ENCODE measurements at regions not wholly inside any gene's neighbourhood (a gene's known extent, or its start where the extent isn't known, plus 50 kb on each side); places are given as distances from the start of the nearest gene placed in this dataset.
"Not testable (repeated sequence)": the region's sequence is repeated elsewhere in the genome, so short reads cannot be mapped to it uniquely, and the experiment has no call there.

DNA sequence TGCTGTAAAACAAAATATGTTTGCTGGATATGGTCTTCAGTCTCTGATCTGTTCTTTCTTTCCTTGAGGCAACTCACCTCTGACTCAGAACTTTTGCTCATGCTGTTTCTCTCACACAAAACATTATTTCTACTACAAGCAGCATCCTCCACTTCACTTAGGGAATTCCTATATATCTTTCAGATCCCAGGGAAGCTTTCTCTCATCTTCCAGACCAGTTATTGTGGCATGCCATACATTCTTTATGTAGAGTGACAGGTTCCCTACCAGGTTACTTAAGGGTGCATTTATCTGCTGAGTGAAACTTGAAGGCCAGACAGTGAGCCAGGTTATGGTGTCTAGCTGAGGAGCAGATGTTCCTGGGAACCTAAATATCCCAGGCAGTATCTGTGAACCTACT, 1226.0 kb downstream of the CDH8 start:
- no peak for DNase-seq (ENCODE audit: low read depth)

DNA sequence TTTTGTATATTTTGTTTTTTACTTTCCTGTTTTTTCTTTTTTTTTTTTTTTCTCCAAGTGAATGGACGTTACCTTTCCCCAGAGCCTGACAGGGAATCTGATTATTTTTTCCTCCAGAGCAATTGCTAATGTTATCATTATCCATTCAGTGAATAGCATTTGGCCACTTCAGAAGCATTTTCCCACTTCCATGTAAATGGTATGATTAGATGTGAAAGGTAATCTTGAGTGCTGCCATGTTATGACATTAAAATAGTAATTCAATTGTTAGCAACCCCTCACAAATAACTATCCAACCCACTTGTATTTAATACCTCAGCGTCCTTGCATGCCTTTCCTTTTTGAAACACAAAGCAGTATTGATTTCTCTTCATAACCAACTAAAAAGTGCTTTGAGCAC, 1243.8 kb downstream of the CDH8 start:
- DNase-seq (ENCODE audit: low read depth), result no peak

DNA sequence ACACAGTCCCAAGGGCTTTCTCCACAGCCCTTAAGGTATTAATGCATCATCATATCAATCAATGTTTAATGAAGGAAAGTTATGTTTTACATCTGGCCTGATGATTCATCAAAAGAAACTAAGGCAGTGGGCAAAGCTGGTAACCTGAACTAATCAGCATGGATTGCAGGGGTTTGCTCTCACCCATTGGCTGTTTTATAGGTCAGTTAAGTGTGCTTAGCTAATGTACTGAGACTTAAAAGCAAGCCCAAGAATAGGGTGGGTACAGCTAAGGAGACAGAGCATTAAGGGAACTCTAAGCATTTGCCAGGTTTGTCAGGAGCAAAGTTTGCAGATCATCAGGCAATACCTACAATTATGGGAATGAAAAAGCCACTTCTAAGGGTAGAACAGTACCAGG, 1247.6 kb downstream of the CDH8 start:
- no peak for DNase-seq (ENCODE audit: low read depth)

DNA sequence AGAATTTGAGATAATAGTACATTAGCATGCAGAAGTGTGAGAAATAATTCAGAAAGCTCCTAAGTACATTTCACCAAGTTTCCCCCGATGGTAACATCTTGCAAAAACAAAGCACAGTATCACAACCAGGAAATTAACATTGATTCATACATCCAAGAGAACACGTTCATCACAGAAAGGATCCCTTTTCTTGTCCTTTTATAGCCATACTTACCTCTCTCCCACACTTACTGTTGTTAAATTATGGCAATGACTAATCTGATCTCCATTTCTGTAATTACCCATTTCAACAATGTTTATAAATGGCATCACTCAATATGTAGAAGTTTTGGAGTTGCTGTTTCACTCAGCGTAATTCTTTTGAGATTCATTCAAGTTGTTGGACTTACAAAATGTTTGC, 1260.0 kb downstream of the CDH8 start:
- no peak for DNase-seq (ENCODE audit: low read depth)

DNA sequence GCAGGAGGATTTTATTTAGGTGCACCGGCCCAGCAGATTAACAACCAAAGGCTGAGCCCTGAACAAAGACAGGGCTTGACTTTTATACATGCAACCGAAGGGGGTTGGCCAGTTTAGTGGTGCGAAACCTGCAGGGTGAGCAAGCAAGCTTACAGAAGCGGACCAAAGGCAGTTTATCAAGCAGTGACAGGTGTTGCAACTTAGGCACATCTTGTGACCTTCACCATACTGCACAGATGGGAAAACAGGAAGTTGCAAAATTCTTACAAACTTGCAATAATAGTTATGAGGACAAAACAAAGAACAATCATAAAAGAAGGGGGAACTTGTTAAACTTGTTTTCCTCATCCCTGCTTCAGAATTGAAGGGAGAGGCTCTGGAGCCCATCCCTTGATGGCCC, 1265.1 kb downstream of the CDH8 start:
- DNase-seq (ENCODE audit: low read depth), result no peak

DNA sequence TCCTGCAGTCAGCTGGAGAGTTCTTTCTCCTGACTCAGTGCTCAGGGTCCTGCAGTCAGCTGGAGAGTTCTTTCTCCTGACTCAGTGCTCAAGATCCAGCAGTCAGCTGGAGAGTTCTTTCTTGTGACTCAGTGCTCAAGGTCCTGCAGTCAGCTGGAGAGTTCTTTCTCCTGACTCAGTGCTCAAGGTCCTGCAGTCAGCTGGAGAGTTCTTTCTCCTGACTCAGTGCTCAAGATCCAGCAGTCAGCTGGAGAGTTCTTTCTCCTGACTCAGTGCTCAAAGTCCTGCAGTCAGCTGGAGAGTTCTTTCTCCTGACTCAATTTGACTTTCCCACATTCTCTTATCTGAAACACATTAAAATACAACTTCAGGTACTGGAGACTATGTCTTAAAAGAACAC, 1265.9 kb downstream of the CDH8 start:
- not testable (repeated sequence) for DNase-seq (ENCODE audit: low read depth)

DNA sequence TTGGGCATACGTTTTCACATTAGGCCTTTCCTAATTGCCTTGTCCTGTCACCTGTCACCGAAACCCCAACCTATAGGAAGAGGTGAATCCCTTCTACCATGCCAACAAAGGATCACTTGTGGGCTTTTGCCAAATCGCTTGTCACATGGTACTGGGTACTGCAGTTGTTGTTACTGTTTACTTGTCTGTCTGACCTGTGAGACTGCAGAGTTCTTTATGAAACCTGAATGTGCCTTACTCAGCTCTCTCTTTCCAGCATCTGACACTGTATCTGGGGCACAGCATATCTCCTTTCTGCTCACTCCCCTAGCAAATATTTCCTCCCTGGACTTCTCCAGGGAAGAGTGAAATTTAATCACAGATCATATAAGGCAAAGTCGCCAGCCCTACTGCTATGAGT, 1272.4 kb downstream of the CDH8 start:
- DNase-seq (ENCODE audit: low read depth), result no peak

DNA sequence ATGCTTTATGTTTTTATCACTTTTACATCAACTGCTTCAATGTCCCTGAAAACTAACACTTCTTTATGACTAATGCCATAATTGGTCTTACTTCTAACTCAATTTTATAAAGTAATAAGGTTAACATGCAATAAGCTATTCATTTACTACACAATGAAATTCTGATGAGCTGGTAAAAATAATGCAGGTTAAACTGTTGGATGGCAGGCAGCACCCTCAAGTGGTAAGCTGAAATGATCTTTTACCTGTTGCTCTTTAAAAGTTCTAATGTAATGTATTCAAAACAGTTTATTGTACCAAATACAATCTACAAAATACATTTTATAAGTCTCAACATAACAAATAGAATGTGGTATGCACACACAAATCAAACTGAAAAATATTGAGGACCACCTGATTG, 1280.3 kb downstream of the CDH8 start:
- DNase-seq (ENCODE audit: low read depth), result no peak

DNA sequence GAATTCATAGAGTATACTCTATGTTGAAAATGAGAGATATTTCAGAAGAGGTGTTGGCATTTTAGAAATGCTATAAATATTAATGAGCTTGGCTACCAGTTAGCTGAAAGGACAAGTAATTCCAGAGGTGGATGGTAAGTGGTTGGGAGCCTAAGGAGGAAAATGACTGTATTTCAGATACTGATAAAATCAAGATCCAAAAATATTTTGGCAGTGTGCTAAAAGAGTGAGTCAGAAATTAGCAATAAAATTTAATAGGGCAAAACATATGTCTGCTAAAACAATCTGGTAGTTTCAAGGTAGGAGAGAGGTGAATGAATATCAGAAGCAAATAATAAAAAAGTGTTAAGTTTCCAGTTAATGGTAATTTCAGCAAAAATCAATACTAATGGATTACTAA, 1287.9 kb downstream of the CDH8 start:
- no peak for DNase-seq (ENCODE audit: low read depth)

DNA sequence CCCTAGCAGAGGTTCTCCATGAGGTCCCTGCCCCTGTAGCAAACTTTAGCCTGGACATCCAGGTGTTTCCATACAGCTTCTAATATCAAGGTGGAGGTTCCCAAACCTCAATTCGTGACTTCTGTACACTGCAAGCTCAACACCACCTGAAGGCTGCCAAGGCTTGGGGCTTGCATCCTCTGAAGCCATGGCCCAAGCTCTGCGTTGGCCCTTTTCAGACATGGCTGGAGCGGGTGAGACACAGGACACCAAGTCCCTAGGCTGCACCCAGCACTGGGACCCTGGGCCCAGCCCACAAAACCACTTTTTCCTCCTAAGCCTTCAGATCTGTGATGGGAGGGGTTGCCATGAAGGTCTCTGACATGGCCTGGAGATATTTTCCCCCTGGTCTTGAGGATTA, 1292.0 kb downstream of the CDH8 start:
- no peak for DNase-seq (ENCODE audit: low read depth)

DNA sequence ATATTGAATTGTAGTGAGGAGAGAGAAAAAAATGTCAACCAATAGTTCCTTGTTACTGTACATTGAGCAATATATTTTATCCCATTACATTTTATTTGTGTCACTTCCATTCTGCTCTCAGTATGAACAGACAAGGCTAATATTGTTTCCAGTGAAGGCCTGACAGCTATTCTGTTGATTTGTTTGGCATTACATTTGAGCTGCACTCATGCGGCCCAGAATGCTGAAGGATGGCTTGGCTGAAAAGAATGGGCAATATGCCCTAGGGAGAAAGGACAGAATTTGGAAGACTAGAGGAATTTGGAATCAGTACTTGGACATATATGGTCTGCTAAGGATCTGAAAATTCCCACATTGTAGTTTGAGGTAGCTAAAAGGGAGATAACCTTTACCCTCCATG, 1294.4 kb downstream of the CDH8 start:
- DNase-seq (ENCODE audit: low read depth), result no peak

DNA sequence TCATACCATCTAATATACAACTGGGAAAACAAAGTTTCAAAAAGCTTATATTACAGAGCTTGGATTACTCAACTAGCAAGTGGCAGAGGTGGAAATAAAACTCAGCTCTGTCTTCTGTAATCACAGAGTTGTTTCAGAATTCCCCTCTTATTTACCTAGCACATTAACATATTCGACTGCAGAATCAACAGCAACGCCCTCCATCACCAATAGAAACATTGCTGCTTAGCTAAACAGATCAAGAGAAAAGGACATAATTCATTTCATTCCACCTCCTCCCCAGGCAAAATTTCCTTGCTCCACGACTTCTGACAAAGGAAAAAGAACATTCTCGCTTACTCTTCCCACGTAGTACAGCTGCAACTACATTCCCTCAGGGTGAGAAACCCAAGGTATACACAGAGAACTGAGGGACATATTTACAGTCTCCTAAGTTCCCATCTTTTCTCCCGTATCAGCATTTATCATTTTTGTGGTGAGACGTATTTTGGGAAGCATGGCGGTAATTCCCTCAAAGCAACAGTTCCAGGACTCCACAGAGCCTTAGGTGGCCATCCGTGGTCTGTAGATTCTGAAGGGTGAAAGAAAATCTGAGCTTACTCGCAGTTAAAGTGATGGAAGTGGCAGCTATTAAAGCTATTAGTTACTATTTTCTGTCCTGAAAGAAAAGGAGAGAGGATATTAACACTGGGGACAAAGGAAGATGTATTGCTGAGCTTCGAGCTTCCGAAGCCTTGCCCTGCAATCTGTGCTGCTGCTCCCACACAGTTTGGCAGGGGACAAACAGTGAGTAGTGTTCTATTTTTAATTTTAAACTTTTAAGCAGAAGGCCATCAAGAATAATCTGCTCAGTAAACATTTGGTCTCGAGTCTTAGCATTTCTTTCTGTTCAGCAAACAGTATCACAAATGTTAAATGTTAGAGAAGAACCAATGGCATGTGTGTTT, 1296.2 kb downstream of the CDH8 start:
- DNase-seq (ENCODE audit: low read depth), result no peak

DNA sequence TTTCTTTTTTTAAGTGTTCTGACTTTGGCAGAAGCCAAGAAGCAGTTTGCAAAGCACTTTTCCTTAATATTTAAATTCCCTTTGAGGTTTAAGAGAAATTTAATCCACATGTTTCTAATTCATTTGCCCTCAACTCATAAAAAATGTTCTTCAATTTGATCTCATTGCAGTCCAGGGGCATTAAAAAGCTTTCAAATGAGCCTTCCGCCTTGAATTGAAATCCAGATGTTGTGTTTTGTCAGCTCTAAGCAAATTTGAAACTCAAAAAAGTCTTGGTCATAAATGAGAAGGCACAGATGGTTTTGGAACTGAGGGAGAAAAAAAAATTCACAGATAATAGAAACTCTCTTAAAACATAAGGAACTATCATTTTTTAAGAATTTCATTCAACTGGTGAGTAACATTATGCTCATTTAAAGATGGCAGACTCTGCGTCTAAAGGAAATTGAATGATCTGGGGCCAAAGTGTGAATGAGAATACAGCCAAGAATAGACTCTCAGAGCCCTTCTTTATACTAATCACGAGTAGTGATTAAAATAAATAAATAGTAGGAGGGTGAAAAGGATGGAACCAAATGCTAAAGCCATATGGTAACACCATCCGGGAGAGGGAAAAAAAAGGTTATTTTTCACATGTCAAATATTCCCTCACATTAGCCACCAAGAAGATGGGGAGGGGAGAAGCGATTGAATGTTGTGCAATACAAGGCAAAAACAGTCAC, 1304.7 kb downstream of the CDH8 start:
- no peak for DNase-seq (ENCODE audit: low read depth)

DNA sequence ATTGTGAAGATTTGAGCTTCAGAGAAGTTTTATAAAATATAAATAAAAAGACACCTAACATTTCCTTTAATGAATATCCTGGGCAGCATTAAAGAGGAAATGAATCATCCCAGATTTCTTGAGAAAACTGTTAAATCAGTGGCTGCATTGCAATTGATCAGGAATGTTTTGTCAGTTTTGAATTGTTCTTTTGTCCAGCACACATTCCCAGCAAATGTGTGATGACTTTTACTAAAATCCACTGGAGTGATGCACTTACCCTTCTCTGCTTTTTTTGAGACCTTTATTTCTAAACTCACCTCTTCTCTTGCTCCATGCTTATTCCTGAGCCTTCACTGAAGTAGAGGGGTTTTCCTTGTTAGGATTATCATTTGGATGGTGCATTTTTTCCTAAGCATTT, 1307.2 kb downstream of the CDH8 start:
- no peak for DNase-seq (ENCODE audit: low read depth)

DNA sequence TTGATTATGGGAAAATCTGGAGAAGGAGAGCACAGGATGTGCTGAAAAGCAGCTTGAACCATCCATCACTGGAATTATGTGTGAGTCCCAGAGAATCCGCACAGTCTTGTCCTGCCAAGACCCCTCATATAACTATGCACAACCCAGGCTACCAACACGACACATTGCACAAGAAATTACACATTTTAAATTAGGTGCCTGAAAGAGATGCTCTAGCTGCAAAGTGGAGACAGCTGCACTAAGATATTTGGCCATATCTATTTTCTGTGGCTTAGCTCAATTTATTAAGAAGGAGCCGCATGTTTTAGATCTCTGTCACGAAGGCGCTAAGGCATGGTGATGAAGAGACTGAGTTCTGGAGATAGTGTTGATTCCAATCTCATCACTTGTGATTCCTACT, 1308.4 kb downstream of the CDH8 start:
- DNase-seq (ENCODE audit: low read depth), result no peak

DNA sequence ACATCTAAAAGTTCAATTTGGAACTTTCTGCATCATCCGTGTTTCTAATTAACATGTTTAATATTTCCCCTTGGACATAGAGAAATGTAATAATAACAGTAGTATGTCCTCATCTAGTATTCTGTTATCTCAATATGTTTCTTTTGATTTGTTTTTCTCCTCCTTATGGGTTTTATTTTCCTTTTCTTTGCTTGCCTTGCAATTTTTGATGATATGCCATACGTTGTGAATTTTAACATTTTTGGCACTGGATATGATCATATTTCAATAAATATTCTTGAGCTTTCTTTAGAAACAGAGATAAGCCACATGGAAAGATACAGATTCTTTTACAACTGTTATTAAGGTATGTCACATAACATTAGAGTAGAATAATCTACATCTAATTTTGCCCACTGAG, 1316.2 kb downstream of the CDH8 start:
- no peak for DNase-seq (ENCODE audit: low read depth)

DNA sequence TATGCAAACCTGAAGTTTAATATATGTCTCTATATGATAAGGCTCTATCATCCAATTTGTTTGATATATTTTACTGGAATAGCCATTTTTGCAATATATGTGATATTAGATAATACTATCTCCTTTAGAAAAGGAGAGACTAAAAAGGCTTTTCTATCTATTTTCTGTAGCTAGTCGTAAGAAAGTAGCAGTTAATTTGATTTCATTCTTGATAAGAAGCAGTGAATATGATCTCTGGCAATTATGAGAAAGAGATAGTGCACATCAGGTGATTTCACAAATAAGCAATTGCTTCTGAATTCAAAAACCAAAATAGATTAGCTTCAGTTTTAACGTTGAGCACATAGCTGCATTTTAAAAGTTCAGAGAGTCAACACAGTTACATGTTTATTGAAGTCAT, 1318.4 kb downstream of the CDH8 start:
- no peak for DNase-seq (ENCODE audit: low read depth)

DNA sequence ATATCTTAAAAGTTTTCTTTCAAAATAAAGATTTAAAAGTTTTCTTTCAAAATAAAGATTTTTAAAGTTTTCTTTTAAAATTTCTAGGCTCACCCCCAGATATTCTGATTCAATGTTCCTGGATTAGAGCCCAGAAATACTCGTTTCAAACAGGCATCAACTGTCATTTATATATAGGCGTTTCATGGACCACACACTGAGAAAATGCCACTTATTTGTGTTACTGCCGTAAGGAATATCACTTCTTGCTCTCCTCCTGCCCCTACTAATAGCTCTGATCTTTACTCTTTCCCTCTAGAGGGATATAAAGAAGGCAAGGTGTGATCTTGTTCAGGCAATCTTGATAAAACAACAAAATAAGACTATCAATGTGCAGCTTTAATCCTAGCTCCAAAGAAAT, 1324.1 kb downstream of the CDH8 start:
- DNase-seq (ENCODE audit: low read depth), result no peak

DNA sequence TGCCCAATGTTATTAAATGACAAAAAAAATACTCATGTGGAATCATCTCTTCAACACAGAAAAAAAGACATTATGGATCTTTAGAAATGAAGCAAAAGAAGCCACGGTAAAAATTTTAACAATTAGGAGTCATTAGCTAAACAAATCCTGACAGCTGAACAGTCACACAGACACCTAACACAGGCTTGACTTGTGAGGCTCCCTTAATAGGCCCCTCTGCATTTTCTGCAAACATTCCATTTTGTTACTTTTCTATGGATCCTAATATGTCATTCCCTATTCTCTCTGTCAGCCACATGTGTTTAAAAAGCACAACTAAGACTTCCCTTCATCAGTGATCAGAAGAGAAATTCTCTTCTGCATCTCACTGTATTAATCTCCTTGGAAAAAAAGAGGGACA, 1331.5 kb downstream of the CDH8 start:
- DNase-seq (ENCODE audit: low read depth), result no peak

DNA sequence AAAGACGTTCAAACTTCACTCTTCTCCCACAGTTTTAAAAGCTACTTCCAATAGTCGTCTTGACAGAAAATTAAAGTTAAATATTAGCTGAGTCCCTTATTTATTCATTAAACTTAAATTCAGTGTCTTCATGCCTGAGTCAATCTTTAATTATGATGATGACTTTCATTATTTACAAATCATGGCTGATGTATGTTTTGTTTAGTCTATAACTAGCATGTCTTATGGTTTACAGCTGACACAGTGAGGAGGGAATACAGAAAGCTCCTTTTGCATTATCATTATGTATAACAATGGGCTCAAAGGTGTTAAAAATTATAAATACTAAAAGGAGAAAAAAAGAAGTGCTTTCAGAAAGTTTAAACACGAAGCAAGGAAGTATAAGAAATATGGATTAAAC, 1333.1 kb downstream of the CDH8 start:
- no peak for DNase-seq (ENCODE audit: low read depth)

DNA sequence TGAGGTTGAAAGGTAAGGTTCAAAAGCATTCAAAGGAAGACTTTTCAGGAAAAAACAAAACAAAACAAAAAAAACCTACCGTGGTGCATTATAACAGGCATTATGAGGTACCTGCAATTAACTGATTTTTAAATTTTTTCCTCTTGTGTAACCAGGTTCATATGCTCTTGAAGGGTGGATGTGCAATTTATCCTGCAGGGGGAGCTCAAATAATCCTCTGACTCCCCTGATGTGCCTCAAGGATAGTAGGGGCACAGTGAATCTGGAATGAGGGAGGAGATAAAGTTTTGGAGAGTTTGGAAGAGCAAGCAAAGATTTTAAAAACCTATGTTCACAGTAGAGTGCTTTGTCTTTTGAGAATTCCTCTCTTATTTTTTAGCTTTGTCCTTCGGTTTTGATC, 1349.4 kb downstream of the CDH8 start:
- no peak for DNase-seq (ENCODE audit: low read depth)

DNA sequence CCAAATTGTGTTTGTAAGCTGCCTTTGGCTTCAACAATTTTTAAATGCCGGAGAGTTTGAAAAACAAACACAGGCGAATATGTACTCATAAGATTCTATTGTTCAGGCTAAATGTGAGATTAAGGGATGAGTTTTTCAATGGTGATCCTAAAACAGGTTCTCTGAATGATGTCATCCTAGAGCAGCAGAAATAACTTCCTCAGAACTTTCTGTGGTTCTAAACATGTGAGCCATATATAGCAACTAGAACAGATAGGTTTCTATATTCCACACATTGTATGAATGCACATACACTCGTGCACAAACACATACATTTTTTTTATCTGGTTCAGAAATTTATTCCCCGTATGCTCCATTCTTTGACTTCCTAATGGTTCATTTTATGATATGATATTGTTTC, 1352.2 kb downstream of the CDH8 start:
- no peak for DNase-seq (ENCODE audit: low read depth)

DNA sequence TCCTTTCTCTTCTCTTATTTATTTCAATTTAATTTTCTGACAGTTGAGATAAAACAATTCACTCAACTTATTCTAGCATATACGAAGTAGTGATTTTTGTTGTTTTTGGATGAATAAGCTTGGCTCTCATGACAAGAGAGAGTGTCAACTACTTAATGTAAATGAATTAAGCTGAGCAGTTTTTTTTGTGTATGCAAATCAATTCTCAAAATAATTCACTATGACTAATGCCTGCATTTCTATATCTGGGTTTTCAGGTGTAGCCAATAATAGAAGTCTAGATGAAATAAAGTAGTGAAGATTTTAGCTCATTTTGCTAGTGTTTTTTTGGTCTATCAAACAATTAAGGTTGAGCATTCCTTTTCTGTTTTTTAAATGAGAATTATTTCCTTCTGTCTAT, 1354.0 kb downstream of the CDH8 start:
- no peak for DNase-seq (ENCODE audit: low read depth)

DNA sequence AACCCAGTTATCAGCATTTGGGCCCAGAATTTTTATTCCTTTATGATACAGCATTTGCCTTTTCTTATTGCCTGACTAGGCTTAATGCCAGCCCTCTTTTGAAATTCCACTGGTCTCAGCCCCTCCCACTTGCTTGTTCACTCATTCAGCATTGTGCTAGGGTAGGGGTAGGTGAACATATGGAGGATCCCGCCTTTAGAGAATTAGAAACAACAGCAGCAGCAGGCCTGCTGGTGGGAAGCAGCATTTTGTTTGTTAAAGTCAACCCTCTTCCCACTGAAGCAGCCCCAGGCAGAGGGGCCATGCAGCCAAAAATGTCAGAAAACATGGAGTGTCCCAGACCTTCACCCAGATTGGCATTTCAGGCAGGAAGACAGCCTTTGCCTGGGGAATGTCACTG, 1355.2 kb downstream of the CDH8 start:
- no peak for DNase-seq (ENCODE audit: low read depth)
